ENCODE measurements at regions not wholly inside any gene's neighbourhood (a gene's known extent, or its start where the extent isn't known, plus 50 kb on each side); places are given as distances from the start of the nearest gene placed in this dataset.
"Not testable (repeated sequence)": the region's sequence is repeated elsewhere in the genome, so short reads cannot be mapped to it uniquely, and the experiment has no call there.

- TF ChIP-seq CTCF (IDR thresholded peaks at IDR 0.05; ENCODE audit: control extremely low read depth in 1 of 3, insufficient read depth in 1 of 3, low read depth in 1 of 3, low read length in 3 of 3); RAD21 (IDR thresholded peaks at IDR 0.05 in 1 of 2, conservative IDR thresholded peaks at IDR 0.05 in 1 of 2; ENCODE audit: low read depth in 2 of 2, low read length in 2 of 2); SP1 (IDR thresholded peaks at IDR 0.05; ENCODE audit: low read depth, low read length): not testable (repeated sequence)
These were observed 182.3 kb upstream of the DAAM1 start for GRCh38 chr14:59006179-59006578.
